GM18511 (cell line): ENCODE measurements at regions not wholly inside any gene's neighbourhood (a gene's known extent, or its start where the extent isn't known, plus 50 kb on each side); places are given as distances from the start of the nearest gene placed in this dataset.

Experiments used
- ATAC-seq: cut with Tn5 transposase; IDR thresholded peaks from one replicate; pipeline ENCODE4 v1.9.1; 2021; ENCODE audit warnings: mild to moderate bottlenecking, moderate library complexity; ENCODE audit not compliant: unreplicated experiment

GRCh38 chr5:158082696-158083287, 223.8 kb upstream of the CLINT1 start:
- ATAC-seq = no peak

- no peak for ATAC-seq
Measured at GRCh38 chr5:158080112-158080511, 221.2 kb upstream of the CLINT1 start.

GRCh38 chr5:158079097-158079496, 220.2 kb upstream of the CLINT1 start:
- ATAC-seq = no peak

GRCh38 chr5:158074992-158075769, 216.2 kb upstream of the CLINT1 start:
- peak; percentile 73 for ATAC-seq

GRCh38 chr5:158074597-158074991, 215.6 kb upstream of the CLINT1 start:
- no peak for ATAC-seq

- ATAC-seq = no peak
Measured at GRCh38 chr5:158070859-158071258, 211.9 kb upstream of the CLINT1 start.

- ATAC-seq = no peak
Measured at GRCh38 chr5:158069838-158070237, 210.9 kb upstream of the CLINT1 start.

GRCh38 chr5:158068964-158069363, 210.0 kb upstream of the CLINT1 start:
- ATAC-seq = no peak

- ATAC-seq = no peak
Measured at GRCh38 chr5:158066076-158066475, 207.1 kb upstream of the CLINT1 start.

GRCh38 chr5:158064334-158065123, 205.6 kb upstream of the CLINT1 start:
- no peak for ATAC-seq

GRCh38 chr5:158063052-158063451, 204.1 kb upstream of the CLINT1 start:
- ATAC-seq = no peak

GRCh38 chr5:158061451-158061850, 202.5 kb upstream of the CLINT1 start:
- no peak for ATAC-seq

GRCh38 chr5:158060212-158060611, 201.3 kb upstream of the CLINT1 start:
- no peak for ATAC-seq

- ATAC-seq = no peak
Measured at GRCh38 chr5:158058208-158059120, 199.5 kb upstream of the CLINT1 start.

GRCh38 chr5:158056130-158056825, 197.3 kb upstream of the CLINT1 start:
- ATAC-seq = no peak

- ATAC-seq = no peak
Measured at GRCh38 chr5:158055111-158055501, 196.2 kb upstream of the CLINT1 start.

- no peak for ATAC-seq
Measured at GRCh38 chr5:158054223-158055110, 195.5 kb upstream of the CLINT1 start.

- ATAC-seq = no peak
Measured at GRCh38 chr5:158051036-158051435, 192.1 kb upstream of the CLINT1 start.

- no peak for ATAC-seq
Measured at GRCh38 chr5:158050421-158050820, 191.5 kb upstream of the CLINT1 start.
